NAMALWA (cell line): ENCODE measurements at regions not wholly inside any gene's neighbourhood (a gene's known extent, or its start where the extent isn't known, plus 50 kb on each side); places are given as distances from the start of the nearest gene placed in this dataset.

Experiments used
- DNase-seq: peaks from one replicate; pipeline ENCODE4 v3.0.0-alpha.2; 2015; ENCODE audit warnings: low spot score

DNA sequence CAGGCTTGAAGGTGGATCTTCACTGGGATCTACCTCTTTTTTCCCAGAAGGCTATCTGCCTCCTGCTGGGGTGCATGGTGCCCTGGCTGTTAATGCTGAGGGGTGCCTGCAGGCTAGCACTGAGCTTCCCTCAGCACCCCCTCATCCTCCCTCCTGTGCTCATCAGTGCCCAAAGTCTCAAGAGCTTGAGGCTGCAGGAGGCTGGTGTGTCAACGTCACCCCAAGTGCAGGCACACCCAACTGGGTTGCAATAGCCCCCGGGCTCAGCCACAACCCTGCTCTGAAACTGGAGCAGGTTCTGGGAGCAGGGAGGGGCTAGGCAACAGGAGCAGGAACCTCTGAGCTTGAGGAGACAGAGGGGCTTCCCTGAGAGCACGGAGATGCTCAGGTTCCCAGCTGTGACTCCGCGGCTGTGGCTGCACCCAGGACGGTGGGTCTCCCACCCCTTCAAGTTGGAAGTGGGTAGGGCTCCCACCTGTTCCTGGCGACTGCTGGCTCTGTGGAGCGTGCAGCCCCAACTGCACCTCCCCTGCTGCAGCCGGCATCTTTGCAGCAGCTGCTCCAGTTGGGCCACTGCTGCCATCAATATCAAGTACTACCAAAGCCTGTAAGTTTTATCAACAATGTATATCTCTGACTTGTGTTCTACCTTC, 1266.6 kb upstream of the C9orf72 start:
- DNase-seq: no peak

GRCh38 chr9:28841775-28842174, 1268.5 kb upstream of the C9orf72 start:
- no peak for DNase-seq

DNA sequence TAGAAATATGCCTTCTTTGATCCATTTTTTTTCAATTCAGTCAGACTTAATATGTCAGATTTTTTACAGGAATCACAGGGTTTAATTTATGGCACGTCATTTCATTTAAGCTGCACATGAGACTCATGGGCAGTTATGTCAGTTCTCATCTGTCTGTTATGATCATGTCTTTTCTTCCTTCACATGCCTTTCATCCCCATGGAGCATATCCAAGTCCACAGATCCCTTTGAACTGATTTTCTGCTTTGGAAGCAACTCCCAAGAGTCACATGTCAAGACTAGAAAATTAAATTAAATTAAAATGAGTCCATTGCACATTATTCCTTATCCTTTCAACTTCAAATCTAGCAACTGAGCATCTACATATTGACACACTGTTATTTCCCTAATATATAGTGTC, 1274.0 kb upstream of the C9orf72 start:
- DNase-seq: no peak

GRCh38 chr9:28848671-28849070, 1275.4 kb upstream of the C9orf72 start:
- no peak for DNase-seq

DNA sequence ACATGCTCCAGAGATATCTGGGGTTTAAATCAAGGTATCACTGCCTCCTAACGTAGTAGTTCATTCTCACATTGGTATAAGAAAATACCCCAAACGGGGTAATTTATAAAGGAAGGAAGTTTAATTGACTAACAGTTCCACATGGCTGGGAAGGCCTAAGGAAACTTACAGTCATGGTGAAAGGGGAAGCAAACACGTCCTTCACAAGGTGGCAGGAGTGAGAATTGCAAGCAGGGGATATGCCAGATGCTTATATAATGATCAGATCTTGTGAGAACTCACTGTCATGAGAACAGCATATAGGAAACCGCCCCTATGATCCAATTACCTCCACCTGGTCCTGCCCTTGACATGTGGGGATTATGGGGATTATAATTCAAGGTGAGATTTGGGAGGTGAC, 1280.2 kb upstream of the C9orf72 start:
- peak; percentile 14 for DNase-seq

DNA sequence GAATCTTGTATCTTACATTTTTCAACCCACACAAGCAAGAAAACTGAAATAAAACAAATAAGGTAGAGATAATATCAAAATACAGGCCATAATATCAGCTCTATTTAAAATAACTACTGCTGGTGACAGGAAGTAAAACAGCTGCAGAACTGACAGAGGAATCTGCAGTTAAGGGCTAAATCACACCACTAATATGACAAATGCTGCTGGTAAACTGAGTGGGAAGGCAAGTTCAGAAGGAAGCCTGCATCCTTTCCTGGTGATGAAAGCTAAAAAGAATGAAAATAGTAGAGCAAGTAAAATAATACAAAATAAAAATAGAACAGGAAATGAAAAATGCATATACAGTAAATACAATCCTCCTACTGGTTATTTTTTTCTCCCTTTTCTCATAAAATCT, 1293.7 kb upstream of the C9orf72 start:
- DNase-seq: no peak

DNA sequence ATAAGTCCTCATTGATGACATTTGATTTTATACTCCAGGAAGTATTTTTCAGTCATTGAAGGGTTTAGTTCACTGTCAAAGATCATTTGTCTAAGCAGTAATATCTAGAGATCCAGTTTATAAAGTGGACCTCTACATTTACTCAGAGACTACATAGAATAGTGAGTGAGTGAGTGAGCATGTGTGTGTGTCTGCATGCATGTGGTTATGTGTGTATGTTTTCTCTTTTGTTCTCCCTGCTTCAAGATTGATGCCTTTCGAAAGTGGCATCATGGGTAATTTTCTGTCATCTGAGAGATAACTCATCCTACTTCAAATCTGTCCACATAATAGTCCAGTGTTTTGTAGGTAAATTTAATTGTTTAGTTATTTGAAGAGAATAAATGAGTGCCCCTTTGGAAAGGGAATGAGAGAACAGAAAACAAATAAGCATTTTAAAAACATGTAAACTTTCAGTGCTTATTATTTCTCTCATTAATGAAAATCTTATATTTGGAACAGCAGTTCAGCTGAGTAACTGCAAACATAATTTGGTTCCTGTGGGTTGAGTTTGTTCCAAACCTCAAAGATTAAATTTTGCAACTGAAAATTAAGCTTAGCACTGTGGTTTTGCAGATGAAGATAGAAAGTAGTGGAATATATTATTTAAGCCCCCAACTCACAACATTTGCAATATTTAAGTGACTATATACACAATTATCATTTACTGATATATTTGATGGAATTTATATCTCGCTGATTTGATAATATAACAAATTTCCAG, 1295.1 kb upstream of the C9orf72 start:
- no peak for DNase-seq

- DNase-seq: no peak
Observed at GRCh38 chr9:28882529-28882928, 1309.2 kb upstream of the C9orf72 start.

- no peak for DNase-seq
Observed at GRCh38 chr9:28883234-28883633, 1310.0 kb upstream of the C9orf72 start.

DNA sequence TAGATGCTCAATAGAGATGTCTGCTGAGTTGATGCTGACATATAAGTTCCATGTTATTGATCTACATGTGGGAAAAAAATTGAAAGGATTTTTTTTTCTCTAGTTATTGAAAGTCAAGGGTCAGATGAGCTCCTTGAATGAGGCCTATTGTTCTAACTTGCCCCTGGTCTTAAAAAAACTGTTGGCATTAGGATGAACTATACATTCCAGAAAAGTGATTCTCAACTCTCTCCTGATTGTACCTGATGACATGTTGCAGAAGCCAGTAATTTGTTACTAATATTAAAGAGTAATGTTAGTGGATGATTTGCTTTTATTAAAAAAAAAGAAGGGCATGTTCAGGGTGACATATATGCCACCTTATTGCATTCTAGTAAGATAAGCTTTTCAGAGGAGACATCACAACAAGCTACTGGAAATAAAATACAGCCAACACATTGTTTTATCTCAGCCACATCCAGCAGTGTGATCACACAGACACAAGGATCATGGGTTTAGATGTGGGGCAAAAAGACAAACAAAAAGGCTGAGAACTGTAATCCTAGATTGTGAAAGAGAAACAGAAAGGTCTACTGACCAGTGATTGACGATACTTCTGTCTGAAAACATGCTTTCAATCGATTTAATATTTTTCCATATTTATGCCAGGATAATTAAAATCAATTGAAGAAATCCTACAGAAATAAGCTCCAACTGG, 1314.1 kb upstream of the C9orf72 start:
- DNase-seq: no peak

DNA sequence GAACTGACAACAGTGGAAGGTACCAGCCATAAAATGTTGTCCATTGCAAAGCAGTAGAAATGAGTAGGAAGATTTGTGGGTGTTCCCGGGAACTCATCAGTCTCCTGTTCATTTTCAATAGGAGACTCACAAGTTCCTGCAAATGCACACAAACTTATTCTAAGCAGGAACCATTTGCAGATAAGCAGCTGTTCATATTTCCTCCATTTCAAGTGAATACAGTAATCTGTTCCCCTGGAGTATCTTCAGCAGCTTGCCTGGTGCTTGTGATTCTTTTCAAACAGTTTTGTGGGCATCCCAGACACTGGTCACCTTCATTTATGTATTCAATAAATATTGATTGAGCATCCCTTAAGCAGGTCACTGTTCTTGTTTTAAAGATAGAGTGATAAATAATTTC, 1315.5 kb upstream of the C9orf72 start:
- no peak for DNase-seq

- no peak for DNase-seq
Observed at GRCh38 chr9:28892538-28892937, 1319.3 kb upstream of the C9orf72 start.

- no peak for DNase-seq
Observed at GRCh38 chr9:28899267-28899666, 1326.0 kb upstream of the C9orf72 start.

DNA sequence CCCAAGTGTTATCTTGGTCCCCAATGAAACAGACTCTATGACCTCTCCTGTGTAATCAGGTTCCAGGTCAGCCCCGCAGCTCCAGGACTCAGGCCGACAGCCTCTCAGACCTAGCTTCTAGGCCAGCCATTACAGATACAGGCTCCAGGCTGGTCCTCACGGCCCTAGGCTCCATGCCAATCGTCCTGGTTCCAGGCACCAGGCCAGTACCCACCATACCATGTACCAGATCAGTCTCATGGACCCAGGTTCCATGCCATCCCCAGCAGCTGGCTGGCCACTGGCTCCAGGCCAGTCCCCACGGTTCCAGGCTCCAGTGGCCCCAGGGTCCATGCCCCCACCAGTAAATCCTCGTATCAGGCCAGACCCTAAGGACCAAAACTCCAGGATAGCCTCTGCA, 1326.6 kb upstream of the C9orf72 start:
- no peak for DNase-seq

GRCh38 chr9:28900406-28900805, 1327.1 kb upstream of the C9orf72 start:
- DNase-seq: no peak

DNA sequence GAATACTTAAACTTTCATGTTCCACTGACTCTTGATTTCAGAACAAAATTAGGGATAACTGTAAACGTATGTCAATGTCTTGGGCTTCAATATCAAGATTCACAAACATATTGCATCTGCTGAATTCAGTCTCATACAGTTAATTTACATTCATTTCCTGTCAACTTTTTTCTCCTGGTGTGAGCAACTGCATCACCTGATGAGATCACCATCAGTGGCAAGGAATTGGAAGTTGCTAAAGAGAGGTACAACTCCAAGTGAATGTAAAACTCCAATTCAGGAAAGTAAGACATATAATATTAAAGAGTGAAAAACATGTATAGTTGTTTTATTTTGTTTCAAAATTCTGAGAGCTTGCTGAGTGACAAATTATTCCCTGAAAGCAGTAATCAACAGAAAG, 1336.2 kb upstream of the C9orf72 start:
- DNase-seq: no peak

DNA sequence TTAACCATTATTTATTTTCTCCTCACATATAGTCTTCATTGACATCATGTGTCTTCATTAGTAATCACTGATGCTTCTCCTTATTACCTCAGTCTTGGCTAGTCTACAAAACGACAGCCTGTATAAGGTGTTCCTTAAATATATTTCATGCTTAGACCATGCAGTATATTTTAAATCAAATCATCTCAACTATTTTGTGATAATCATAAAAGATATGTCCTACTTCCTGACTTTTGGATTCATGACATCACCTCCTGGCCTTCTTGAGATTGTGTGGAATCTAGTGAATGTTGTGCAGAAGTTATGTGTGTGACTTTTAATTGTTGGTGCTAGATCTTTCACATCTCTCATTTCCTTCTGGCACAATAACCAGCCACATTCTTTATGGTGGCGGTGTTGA, 1339.3 kb upstream of the C9orf72 start:
- DNase-seq: no peak

- no peak for DNase-seq
Observed at GRCh38 chr9:28915202-28915930, 1342.1 kb upstream of the C9orf72 start.

- no peak for DNase-seq
Observed at GRCh38 chr9:28916348-28916747, 1343.1 kb upstream of the C9orf72 start.

- no peak for DNase-seq
Observed at GRCh38 chr9:28921857-28922500, 1348.7 kb upstream of the C9orf72 start.

DNA sequence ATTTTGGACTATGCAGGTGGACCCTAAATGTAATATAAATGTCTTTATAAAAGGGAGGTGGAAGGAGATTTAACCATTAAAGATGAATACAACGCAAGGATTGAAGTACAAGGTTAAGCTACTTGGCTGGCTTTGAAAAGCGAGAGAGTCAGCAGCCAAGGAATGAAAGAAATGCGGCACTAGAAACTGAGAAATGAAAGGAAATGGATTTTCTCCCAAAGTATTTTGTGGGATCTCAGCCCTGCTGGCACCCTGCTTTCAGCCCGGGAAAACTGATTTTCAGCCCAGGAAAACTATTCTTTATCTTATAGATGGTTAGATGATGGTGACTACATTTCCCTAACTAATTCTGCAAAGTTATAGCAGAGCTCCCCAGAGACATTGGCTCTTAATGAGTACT, 1349.6 kb upstream of the C9orf72 start:
- no peak for DNase-seq

GRCh38 chr9:28923351-28923750, 1350.1 kb upstream of the C9orf72 start:
- no peak for DNase-seq
